ENCODE measurements at regions not wholly inside any gene's neighbourhood (a gene's known extent, or its start where the extent isn't known, plus 50 kb on each side); places are given as distances from the start of the nearest gene placed in this dataset.
"Not testable (repeated sequence)": the region's sequence is repeated elsewhere in the genome, so short reads cannot be mapped to it uniquely, and the experiment has no call there.

DNA sequence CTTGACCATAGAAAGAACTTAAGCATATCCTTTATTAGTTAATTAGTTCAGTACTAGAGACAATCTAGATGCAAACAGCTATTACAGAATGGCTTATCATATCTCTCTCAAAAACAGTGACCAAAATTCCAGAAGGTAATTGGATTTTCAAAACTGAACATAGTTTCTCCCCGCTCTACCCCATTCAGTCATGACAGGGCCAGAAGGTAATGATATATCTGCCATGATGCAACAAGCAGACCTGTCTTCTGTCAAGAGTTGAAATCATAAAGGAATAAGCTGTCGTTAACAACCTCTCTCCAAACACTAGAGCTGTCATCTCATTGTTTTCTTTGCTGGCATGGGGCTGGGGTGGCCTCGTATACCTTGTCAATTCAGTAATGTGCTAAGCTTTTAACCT, 200.5 kb upstream of the POU5F2 start:
- Histone ChIP-seq H3K4me1 (no peaks in the 10 kb centered on the region), H3K27me3 (no peaks in the 10 kb centered on the region), H3K27ac (no peak overlapping the region), H3K4me3 (replicated peaks in 1 of 3) (no peak overlapping the region), H3K9me3 (no peaks in the 10 kb centered on the region), H3K36me3 (no peaks in the 10 kb centered on the region)
- intact Hi-C loops (cut with DNase I), result no loop called here
- no peak for DNase-seq
- TF ChIP-seq, protein P1, sequence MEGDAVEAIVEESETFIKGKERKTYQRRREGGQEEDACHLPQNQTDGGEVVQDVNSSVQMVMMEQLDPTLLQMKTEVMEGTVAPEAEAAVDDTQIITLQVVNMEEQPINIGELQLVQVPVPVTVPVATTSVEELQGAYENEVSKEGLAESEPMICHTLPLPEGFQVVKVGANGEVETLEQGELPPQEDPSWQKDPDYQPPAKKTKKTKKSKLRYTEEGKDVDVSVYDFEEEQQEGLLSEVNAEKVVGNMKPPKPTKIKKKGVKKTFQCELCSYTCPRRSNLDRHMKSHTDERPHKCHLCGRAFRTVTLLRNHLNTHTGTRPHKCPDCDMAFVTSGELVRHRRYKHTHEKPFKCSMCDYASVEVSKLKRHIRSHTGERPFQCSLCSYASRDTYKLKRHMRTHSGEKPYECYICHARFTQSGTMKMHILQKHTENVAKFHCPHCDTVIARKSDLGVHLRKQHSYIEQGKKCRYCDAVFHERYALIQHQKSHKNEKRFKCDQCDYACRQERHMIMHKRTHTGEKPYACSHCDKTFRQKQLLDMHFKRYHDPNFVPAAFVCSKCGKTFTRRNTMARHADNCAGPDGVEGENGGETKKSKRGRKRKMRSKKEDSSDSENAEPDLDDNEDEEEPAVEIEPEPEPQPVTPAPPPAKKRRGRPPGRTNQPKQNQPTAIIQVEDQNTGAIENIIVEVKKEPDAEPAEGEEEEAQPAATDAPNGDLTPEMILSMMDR (IDR thresholded peaks at IDR 0.05), result no peak
- TF ChIP-seq POLR2A (IDR thresholded peaks at IDR 0.05), result no peak
- 90 to 93% methylated on average over 3 of the region's 3 CpGs for WGBS, 2 donors

DNA sequence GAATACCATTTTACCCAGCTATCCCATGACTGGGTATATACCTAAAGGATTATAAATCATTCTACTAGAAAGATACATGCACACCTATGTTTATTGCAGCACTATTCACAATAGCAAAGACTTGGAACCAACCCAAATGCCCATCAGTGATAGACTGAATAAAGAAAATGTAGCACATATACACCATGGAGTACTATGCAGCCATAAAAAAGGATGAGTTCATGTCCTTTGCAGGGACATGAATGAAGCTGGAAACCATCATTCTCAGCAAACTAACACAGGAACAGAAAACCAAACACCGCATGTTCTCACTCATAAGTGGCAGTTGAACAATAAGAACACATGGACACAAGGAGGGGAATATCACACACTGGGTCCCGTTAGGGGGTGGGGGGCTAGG, 191.9 kb upstream of the POU5F2 start:
- H3K27ac ChIP-seq; H3K36me3 ChIP-seq; H3K9me3 ChIP-seq; H3K27me3 ChIP-seq; H3K4me3 ChIP-seq (replicated peaks in 1 of 3); H3K4me1 ChIP-seq; DNase-seq; intact Hi-C loops (cut with DNase I): not testable (repeated sequence)
- 93 to 96% methylated on average over 2 of the region's 2 CpGs for WGBS, 2 donors

- intact Hi-C loops (cut with DNase I), result no loop called here
- Histone ChIP-seq H3K4me1 (no peaks in the 10 kb centered on the region), H3K4me3 (replicated peaks in 1 of 3) (no peak overlapping the region), H3K9me3 (no peaks in the 10 kb centered on the region), H3K27me3 (no peaks in the 10 kb centered on the region), H3K36me3 (no peaks in the 10 kb centered on the region), H3K27ac (no peak overlapping the region)
- 80 to 81% methylated on average over 4 of the region's 4 CpGs for WGBS, 2 donors
- TF ChIP-seq, protein P1 (IDR thresholded peaks at IDR 0.05), result no peak
- TF ChIP-seq POLR2A (IDR thresholded peaks at IDR 0.05), result no peak
- DNase-seq, result no peak
Measured at GRCh38 chr5:93930098-93930497, 188.7 kb upstream of the POU5F2 start.

DNA sequence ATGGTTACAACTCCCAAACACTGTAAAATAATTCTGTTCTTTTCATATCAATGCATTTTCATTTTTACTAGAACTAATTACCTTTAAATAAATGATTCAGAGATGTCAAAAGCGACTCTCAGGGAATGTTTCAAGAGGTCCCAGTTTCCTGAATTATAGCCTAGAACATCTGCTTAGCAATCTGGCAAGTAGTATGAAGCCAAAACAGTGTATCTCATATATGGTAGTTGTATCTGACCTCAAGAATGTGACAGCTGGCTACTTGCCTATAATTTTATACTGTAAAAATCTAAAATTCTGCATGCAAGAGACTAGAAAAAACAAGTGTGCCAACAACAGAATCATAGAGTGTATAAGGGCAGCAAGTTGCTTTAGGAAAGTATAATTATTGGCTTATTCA, 187.7 kb upstream of the POU5F2 start:
- intact Hi-C loops (cut with DNase I), result no loop called here
- TF ChIP-seq, protein P1 (IDR thresholded peaks at IDR 0.05), result no peak
- no peak for TF ChIP-seq POLR2A (IDR thresholded peaks at IDR 0.05)
- Histone ChIP-seq H3K36me3 (no peaks in the 10 kb centered on the region), H3K27me3 (no peaks in the 10 kb centered on the region), H3K27ac (no peak overlapping the region), H3K4me1 (no peaks in the 10 kb centered on the region), H3K9me3 (no peaks in the 10 kb centered on the region), H3K4me3 (replicated peaks in 1 of 3) (no peak overlapping the region)
- 88 to 89% methylated on average over 1 of the region's 1 CpG for WGBS, 2 donors
- DNase-seq, result no peak

DNA sequence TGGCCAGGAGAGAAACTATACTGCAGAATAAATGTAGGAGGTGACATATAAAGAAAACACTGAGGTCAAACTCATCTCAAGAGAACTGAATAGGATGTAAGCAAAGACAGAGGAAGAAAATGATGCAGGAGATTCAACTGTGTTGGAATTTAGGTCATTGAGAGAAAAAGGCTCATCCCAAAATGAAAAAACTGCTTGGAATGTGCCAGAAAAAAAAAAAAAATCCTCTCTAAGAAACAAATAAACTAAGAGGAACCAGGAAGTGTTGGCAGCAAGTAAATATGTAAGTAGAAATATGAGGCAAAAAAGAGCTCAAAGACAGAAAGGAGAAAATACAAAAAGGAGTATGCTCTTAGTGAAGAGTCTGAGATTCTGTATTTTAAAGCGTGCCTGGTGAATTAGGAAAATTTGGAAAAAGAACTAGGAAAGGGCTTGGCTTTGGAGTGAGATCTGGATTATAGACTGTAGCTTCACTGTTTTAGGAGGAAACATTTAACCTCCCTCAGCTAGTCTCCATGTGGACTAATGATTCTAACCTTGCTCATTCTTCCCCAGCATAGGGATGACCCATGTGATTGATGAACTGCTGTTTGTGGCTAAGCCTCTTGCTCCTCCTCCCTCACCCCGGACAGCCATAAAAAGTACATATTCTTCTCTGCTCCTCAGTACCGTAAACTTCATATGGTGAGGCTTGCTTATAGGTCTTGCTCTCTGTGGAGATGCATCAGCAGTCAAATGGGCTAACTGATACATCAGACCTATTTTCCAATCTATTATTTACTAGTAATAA, 185.6 kb upstream of the POU5F2 start:
- H3K27me3 ChIP-seq, result no peaks in the 10 kb centered on the region
- TF ChIP-seq, protein P1 (IDR thresholded peaks at IDR 0.05), result no peak
- no peak for TF ChIP-seq POLR2A (IDR thresholded peaks at IDR 0.05)
- H3K9me3 ChIP-seq, result no peaks in the 10 kb centered on the region
- DNase-seq, result no peak
- no peaks in the 10 kb centered on the region for H3K4me1 ChIP-seq
- intact Hi-C loops (cut with DNase I), result no loop called here
- H3K36me3 ChIP-seq, result no peaks in the 10 kb centered on the region
- H3K27ac ChIP-seq, result no peak overlapping the region
- H3K4me3 ChIP-seq (replicated peaks in 1 of 3), result no peak overlapping the region
- 84 to 88% methylated on average over 3 of the region's 3 CpGs for WGBS, 2 donors
